Activated naive CD4-positive, alpha-beta T cell treated with anti-CD3 and anti-CD28 coated beads for 36 hours (primary cell): ENCODE measurements at regions not wholly inside any gene's neighbourhood (a gene's known extent, or its start where the extent isn't known, plus 50 kb on each side); places are given as distances from the start of the nearest gene placed in this dataset.
A peak's percentile ranks its signal among the peaks of the same experiment; 100 is the strongest.
"Not testable (repeated sequence)": the region's sequence is repeated elsewhere in the genome, so short reads cannot be mapped to it uniquely, and the experiment has no call there.

Experiments used
- CTCF ChIA-PET: fragments of 350-600 bp; sonication (Branson Sonifier 250); formaldehyde crosslinking; loops from one replicate; lab custom pipeline; 2021; ENCODE audit warnings: antibody characterized with exemption; lab: Charles Lee
- DNase-seq: peaks from one replicate; pipeline ENCODE4 v3.0.0-alpha.2; 2020
- H3K27ac Mint-ChIP-seq: one replicate; pipeline ENCODE4 v1.8.0; 2021; ENCODE audit warnings: mild to moderate bottlenecking, mixed read lengths
- H3K27me3 Mint-ChIP-seq: one replicate; pipeline ENCODE4 v1.8.0; 2021; ENCODE audit warnings: low read depth, mixed read lengths
- H3K36me3 Mint-ChIP-seq: one replicate; pipeline ENCODE4 v1.8.0; 2021; ENCODE audit warnings: low read depth, mixed read lengths
- H3K4me1 Mint-ChIP-seq: one replicate; pipeline ENCODE4 v1.8.0; 2021; ENCODE audit warnings: low read depth, mixed read lengths
- H3K4me3 Mint-ChIP-seq: one replicate; pipeline ENCODE4 v1.8.0; 2021; ENCODE audit warnings: mild to moderate bottlenecking, moderate library complexity, mixed read lengths
- H3K9me3 Mint-ChIP-seq: one replicate; pipeline ENCODE4 v1.8.0; 2021; ENCODE audit warnings: mixed read lengths
- intact Hi-C: fragments of 100-400 bp; cut with micrococcal nuclease; formaldehyde crosslinking; loops from one replicate; pipeline ENCODE4 v1.15.1; 2023

- Mint-ChIP-seq H3K4me1 (no peaks in the 10 kb centered on the region), H3K27me3 (no peaks in the 10 kb centered on the region), H3K4me3 (no peak overlapping the region), H3K36me3 (no peaks in the 10 kb centered on the region), H3K27ac (no peak overlapping the region), H3K9me3 (peaks cover 3% of the 10 kb centered on the region)
- intact Hi-C loops = no loop called here
- CTCF ChIA-PET = interaction anchor here (0.7 to 1.4 kb wide), 3 partner anchors 13 to 92 kb away, joined by 3 to 4 read pairs (median 3); no protein-coding TSS in a partner anchor
- DNase-seq = peak; percentile 7
Observed at GRCh38 chr7:113774182-113774807, 144.5 kb downstream of the PPP1R3A start.

- no peaks in the 10 kb centered on the region for H3K4me1 Mint-ChIP-seq
- DNase-seq = no peak
- no peaks in the 10 kb centered on the region for H3K27me3 Mint-ChIP-seq
- no peaks in the 10 kb centered on the region for H3K36me3 Mint-ChIP-seq
- intact Hi-C loops = no loop called here
- no peak overlapping the region for H3K27ac Mint-ChIP-seq
- CTCF ChIA-PET = no interaction called here
- peaks cover 3% of the 10 kb centered on the region for H3K9me3 Mint-ChIP-seq
- no peak overlapping the region for H3K4me3 Mint-ChIP-seq
Observed at GRCh38 chr7:113770146-113770738, 148.6 kb downstream of the PPP1R3A start.

GRCh38 chr7:113768387-113768786, 150.4 kb downstream of the PPP1R3A start:
- CTCF ChIA-PET = no interaction called here
- Mint-ChIP-seq H3K9me3 (peaks cover 3% of the 10 kb centered on the region), H3K27ac (no peak overlapping the region), H3K36me3 (no peaks in the 10 kb centered on the region), H3K27me3 (no peaks in the 10 kb centered on the region), H3K4me1 (no peaks in the 10 kb centered on the region), H3K4me3 (no peak overlapping the region)
- intact Hi-C loops = no loop called here
- no peak for DNase-seq

GRCh38 chr7:113764401-113765035, 154.3 kb downstream of the PPP1R3A start:
- Mint-ChIP-seq H3K4me3 (no peak overlapping the region), H3K36me3 (no peaks in the 10 kb centered on the region), H3K27me3 (no peaks in the 10 kb centered on the region)

DNA sequence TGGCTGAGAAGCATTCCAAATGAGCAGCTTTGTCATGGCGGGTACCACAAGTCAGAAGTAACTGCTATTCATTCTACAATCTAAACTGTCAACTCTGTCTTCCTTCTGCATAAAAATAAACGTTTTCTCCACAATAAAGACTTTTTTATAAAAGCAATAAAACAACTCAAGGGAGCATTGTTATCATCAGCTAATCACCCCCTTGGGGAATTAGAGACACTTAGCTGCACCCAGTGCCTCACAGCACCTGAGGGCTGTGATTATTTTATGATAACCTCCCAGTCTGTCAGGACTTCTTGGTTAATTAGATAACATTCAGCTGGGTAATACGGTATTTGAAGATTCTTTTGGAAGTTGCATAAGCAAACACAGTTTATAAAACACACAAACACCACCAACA, 155.6 kb downstream of the PPP1R3A start:
- CTCF ChIA-PET = no interaction called here
- intact Hi-C loops = no loop called here
- no peaks in the 10 kb centered on the region for H3K36me3 Mint-ChIP-seq
- H3K4me3 Mint-ChIP-seq = no peak overlapping the region
- no peaks in the 10 kb centered on the region for H3K9me3 Mint-ChIP-seq
- no peak for DNase-seq
- H3K27me3 Mint-ChIP-seq = no peaks in the 10 kb centered on the region
- no peaks in the 10 kb centered on the region for H3K4me1 Mint-ChIP-seq
- H3K27ac Mint-ChIP-seq = no peak overlapping the region

More at GRCh38 chr7:113764401-113765035, 154.3 kb downstream of the PPP1R3A start:
- Mint-ChIP-seq H3K9me3 (no peaks in the 10 kb centered on the region), H3K27ac (no peak overlapping the region), H3K4me1 (no peaks in the 10 kb centered on the region)
- intact Hi-C loops = no loop called here
- CTCF ChIA-PET = no interaction called here
- DNase-seq = no peak

- CTCF ChIA-PET = no interaction called here
- Mint-ChIP-seq H3K27me3 (no peaks in the 10 kb centered on the region), H3K9me3 (no peaks in the 10 kb centered on the region), H3K4me3 (no peak overlapping the region), H3K36me3 (no peaks in the 10 kb centered on the region), H3K4me1 (no peaks in the 10 kb centered on the region), H3K27ac (no peak overlapping the region)
- no peak for DNase-seq
- intact Hi-C loops = no loop called here
Observed at GRCh38 chr7:113756250-113756649, 162.6 kb downstream of the PPP1R3A start.

GRCh38 chr7:113752689-113753088, 166.1 kb downstream of the PPP1R3A start:
- Mint-ChIP-seq H3K36me3 (no peaks in the 10 kb centered on the region), H3K4me1 (no peaks in the 10 kb centered on the region), H3K4me3 (no peak overlapping the region), H3K27me3 (no peaks in the 10 kb centered on the region), H3K9me3 (no peaks in the 10 kb centered on the region), H3K27ac (no peak overlapping the region)
- intact Hi-C loops = no loop called here
- CTCF ChIA-PET = no interaction called here
- DNase-seq = no peak

DNA sequence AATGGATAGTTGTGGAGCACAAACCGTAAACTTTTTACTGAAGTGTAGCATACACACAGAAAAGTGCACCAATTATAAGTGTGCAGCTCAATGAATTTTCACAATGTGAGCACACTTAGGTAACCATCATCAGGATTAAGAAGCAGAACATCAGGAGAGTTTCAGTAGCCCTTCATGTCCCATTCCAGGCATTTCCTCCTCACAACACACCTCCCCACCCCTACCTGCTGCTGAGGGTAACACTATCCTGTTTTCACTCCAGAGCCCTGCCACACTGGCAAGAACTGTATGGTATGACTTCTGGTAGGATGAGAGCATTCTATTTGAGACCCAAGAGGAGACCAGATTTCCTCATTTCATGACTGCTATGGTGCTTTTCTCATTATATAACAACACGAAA, 166.5 kb downstream of the PPP1R3A start:
- Mint-ChIP-seq H3K27ac (no peak overlapping the region), H3K36me3 (no peaks in the 10 kb centered on the region), H3K4me3 (no peak overlapping the region), H3K4me1 (no peaks in the 10 kb centered on the region), H3K27me3 (no peaks in the 10 kb centered on the region), H3K9me3 (peaks cover 1% of the 10 kb centered on the region)
- intact Hi-C loops = no loop called here
- no peak for DNase-seq
- CTCF ChIA-PET = no interaction called here

GRCh38 chr7:113751547-113751946, 167.3 kb downstream of the PPP1R3A start:
- intact Hi-C loops = no loop called here
- no peak overlapping the region for H3K27ac Mint-ChIP-seq
- H3K27me3 Mint-ChIP-seq = no peaks in the 10 kb centered on the region
- no peak for DNase-seq
- CTCF ChIA-PET = interaction anchor here (0.6 kb wide), 1 partner anchor 1336 kb away, joined by 4 read pairs; no protein-coding TSS in a partner anchor
- H3K36me3 Mint-ChIP-seq = no peaks in the 10 kb centered on the region
- no peaks in the 10 kb centered on the region for H3K4me1 Mint-ChIP-seq
- peaks cover 2% of the 10 kb centered on the region for H3K9me3 Mint-ChIP-seq
- H3K4me3 Mint-ChIP-seq = no peak overlapping the region

- not testable (repeated sequence) for H3K36me3 Mint-ChIP-seq, H3K27me3 Mint-ChIP-seq
Observed at GRCh38 chr7:113748385-113748784, 170.4 kb downstream of the PPP1R3A start.

DNA sequence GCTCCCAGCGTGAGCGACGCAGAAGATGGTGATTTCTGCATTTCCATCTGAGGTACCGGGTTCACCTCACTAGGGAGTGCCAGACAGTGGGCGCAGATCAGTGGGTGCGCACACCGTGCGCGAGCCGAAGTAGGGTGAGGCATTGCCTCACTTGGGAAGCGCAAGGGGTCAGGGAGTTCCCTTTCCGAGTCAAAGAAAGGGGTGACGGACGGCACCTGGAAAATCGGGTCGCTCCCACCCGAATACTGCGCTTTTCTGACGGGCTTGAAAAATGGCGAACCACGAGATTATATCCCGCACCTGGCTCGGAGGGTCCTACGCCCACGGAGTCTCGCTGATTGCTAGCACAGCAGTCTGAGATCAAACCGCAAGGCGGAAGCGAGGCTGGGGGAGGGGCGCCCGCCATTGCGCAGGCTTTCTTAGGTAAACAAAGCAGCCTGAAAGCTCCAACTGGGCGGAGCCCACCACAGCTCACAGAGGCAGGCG, 175.8 kb downstream of the PPP1R3A start:
- H3K4me1 Mint-ChIP-seq, H3K4me3 Mint-ChIP-seq, H3K9me3 Mint-ChIP-seq, CTCF ChIA-PET, H3K27me3 Mint-ChIP-seq, H3K27ac Mint-ChIP-seq, H3K36me3 Mint-ChIP-seq, DNase-seq, intact Hi-C loops: not testable (repeated sequence)

More at GRCh38 chr7:113748385-113748784, 170.4 kb downstream of the PPP1R3A start:
- H3K9me3 Mint-ChIP-seq, CTCF ChIA-PET, DNase-seq, H3K4me3 Mint-ChIP-seq, H3K4me1 Mint-ChIP-seq, intact Hi-C loops, H3K27ac Mint-ChIP-seq: not testable (repeated sequence)

- no peak overlapping the region for H3K27ac Mint-ChIP-seq
- H3K36me3 Mint-ChIP-seq = no peaks in the 10 kb centered on the region
- peaks cover 8% of the 10 kb centered on the region for H3K9me3 Mint-ChIP-seq
- H3K4me3 Mint-ChIP-seq = no peak overlapping the region
- H3K27me3 Mint-ChIP-seq = no peaks in the 10 kb centered on the region
- no peaks in the 10 kb centered on the region for H3K4me1 Mint-ChIP-seq
- DNase-seq = no peak
- CTCF ChIA-PET = no interaction called here
- intact Hi-C loops = no loop called here
Observed at GRCh38 chr7:113742377-113742776, 176.4 kb downstream of the PPP1R3A start.

- DNase-seq = no peak
- H3K27me3 Mint-ChIP-seq = no peaks in the 10 kb centered on the region
- no peaks in the 10 kb centered on the region for H3K36me3 Mint-ChIP-seq
- H3K4me1 Mint-ChIP-seq = no peaks in the 10 kb centered on the region
- intact Hi-C loops = no loop called here
- H3K27ac Mint-ChIP-seq = no peak overlapping the region
- no peak overlapping the region for H3K4me3 Mint-ChIP-seq
- H3K9me3 Mint-ChIP-seq = peaks cover 1% of the 10 kb centered on the region
- CTCF ChIA-PET = no interaction called here
Observed at GRCh38 chr7:113731571-113731970, 187.2 kb downstream of the PPP1R3A start.
